Bronchial epithelial cell (primary cell): ENCODE measurements at regions not wholly inside any gene's neighbourhood (a gene's known extent, or its start where the extent isn't known, plus 50 kb on each side); places are given as distances from the start of the nearest gene placed in this dataset.

Source experiments
- DNase-seq: peaks from one replicate; pipeline ENCODE4 v3.0.0-alpha.2; 2010; ENCODE audit warnings: low read depth
- FAIRE-seq: peaks from 2 replicates; lab custom pipeline; 2011; peaks lifted over from hg19 to GRCh38; lab: Jason Lieb, UNC
- H3K27me3 ChIP-seq: 2 replicates; pipeline ENCODE4 v1.5.1; 2011; ENCODE audit warnings: low read length; ENCODE audit not compliant: control insufficient read depth, insufficient read depth
- H3K36me3 ChIP-seq: 2 replicates; pipeline ENCODE4 v1.5.1; 2011; ENCODE audit warnings: low read length; ENCODE audit not compliant: control insufficient read depth, insufficient read depth
- H3K4me3 ChIP-seq: 2 replicates; pipeline ENCODE4 v1.5.1; 2011; ENCODE audit warnings: mild to moderate bottlenecking, low read depth, low read length, control low read depth
- CTCF ChIP-seq: IDR thresholded peaks from 2 replicates; pipeline ENCODE4 v1.5.1; 2011; ENCODE audit warnings: mild to moderate bottlenecking, moderate library complexity, low read length, control low read depth, inconsistent platforms; ENCODE audit not compliant: insufficient read depth, severe bottlenecking

DNA sequence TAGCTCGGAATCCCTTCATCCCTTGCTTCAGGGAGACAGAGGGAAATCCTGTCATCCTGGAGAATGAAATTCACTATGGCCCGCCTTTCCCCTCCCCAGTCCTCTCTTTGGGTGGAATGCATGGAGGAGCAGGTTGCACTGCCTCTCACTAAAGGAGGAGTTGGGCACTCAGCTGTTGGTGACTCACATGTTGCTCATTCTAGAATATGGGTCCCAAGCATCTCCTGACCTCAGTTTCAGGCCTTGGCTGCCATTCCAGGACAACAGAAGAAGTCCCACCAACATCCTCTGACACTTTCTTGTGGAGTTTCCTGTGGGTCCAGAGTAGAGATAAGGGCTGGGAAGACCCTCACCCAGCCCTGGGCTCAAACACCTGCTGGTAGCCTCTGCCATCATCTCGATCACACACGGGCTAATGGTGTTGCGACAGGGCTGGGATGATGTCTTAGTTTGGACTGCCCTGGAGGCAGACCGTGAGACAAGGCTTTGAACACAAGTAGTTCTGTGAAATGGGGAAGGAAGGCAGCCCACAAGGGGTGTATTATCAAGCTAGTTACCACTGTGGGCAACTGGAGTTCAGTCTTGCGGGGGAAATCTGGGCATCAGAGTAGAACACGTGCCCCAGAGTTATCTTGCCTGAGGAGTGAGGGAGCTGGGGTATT, 52.4 kb upstream of the RNF24 start:
- FAIRE-seq: no peak

DNA sequence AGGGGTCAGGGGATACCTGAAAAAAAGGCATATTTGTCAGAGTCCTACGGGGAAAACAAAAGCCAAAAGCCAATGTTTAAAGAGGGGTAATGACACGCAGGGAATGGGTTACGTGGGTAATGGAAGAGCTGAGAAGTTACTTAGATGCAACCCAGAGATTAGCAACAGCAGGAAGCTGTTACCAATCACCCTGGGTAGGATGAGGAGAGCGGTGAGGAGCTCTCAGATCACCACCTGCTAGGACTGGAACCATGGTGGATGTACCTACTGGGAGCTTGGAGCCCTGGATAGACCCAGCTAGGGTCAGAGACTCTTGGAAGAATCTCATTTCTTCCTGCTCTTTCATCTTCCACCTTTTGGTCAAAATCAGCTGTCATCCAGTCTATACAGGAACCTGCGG, 51.2 kb upstream of the RNF24 start:
- TF ChIP-seq CTCF: no peak
- no peaks in the 10 kb centered on the region for H3K27me3 ChIP-seq
- no peak for FAIRE-seq

More for the DNA sequence above, 52.4 kb upstream of the RNF24 start:
- no peak for TF ChIP-seq CTCF
- H3K36me3 ChIP-seq: no peaks in the 10 kb centered on the region
- peak; percentile 75 for DNase-seq
- H3K27me3 ChIP-seq: no peaks in the 10 kb centered on the region
- H3K4me3 ChIP-seq: no peak overlapping the region

GRCh38 chr20:4065391-4065844, 50.1 kb upstream of the RNF24 start:
- no peak for FAIRE-seq
- peak; percentile 62 for DNase-seq

More for the DNA sequence above, 51.2 kb upstream of the RNF24 start:
- no peaks in the 10 kb centered on the region for H3K36me3 ChIP-seq
- H3K4me3 ChIP-seq: no peak overlapping the region
- no peak for DNase-seq

More at GRCh38 chr20:4065391-4065844, 50.1 kb upstream of the RNF24 start:
- Histone ChIP-seq H3K4me3 (no peak overlapping the region), H3K27me3 (no peaks in the 10 kb centered on the region), H3K36me3 (no peaks in the 10 kb centered on the region)
- TF ChIP-seq CTCF: no peak
